PC-3 (cell line): ENCODE measurements at regions not wholly inside any gene's neighbourhood (a gene's known extent, or its start where the extent isn't known, plus 50 kb on each side); places are given as distances from the start of the nearest gene placed in this dataset.

ENCODE experiments used
- ATAC-seq: fragments of 200-7000 bp; cut with Tn5 transposase; 2 replicates; pipeline ENCODE4 v1.9.1; 2020; ENCODE audit warnings: mild to moderate bottlenecking, moderate library complexity
- BruUV-seq: library from RNA; stranded (reverse); fragments of 400-500 nt; replicated peaks from 2 replicates; lab custom pipeline; 2021; lab: Mats Ljungman, UMichigan
- CTCF ChIA-PET: fragments of 300-600 bp; sonication (Branson Sonifier 250); formaldehyde crosslinking; loops from one replicate; lab custom pipeline; 2022; ENCODE audit warnings: antibody characterized with exemption; lab: Charles Lee
- POLR2A ChIA-PET: fragments of 300-600 bp; sonication (Branson Sonifier 250); formaldehyde crosslinking; loops from one replicate; lab custom pipeline; 2022; ENCODE audit warnings: antibody characterized with exemption; ENCODE audit not compliant: unreplicated experiment; lab: Charles Lee
- DNase-seq: peaks from one replicate; pipeline ENCODE4 v3.0.0-alpha.2; 2015
- H2AFZ ChIP-seq: fragments of 300-600 bp; sonication (generic); 2 replicates; pipeline ENCODE4 v1.6.0; 2016; ENCODE audit warnings: antibody characterized with exemption, low read length
- H3F3A ChIP-seq: fragments of 300-600 bp; sonication (generic); one replicate; pipeline ENCODE4 v1.6.0; 2017; ENCODE audit warnings: antibody characterized with exemption, low read length, control low read depth, mild to moderate bottlenecking; ENCODE audit not compliant: unreplicated experiment
- H3K27ac ChIP-seq: fragments of 300-600 bp; sonication (generic); 2 replicates; pipeline ENCODE4 v1.5.1; 2016; ENCODE audit warnings: mild to moderate bottlenecking, low read length
- H3K27me3 ChIP-seq: fragments of 300-600 bp; sonication (generic); 2 replicates; pipeline ENCODE4 v1.6.1; 2016; ENCODE audit warnings: low read length, mixed read lengths
- H3K36me3 ChIP-seq: fragments of 300-600 bp; sonication (generic); 2 replicates; pipeline ENCODE4 v1.6.1; 2016; ENCODE audit warnings: low read depth, mixed run types, low read length, mixed read lengths
- H3K4me1 ChIP-seq: fragments of 300-600 bp; sonication (generic); 2 replicates; pipeline ENCODE4 v1.5.1; 2016; ENCODE audit warnings: low read length; ENCODE audit not compliant: insufficient read depth
- H3K4me2 ChIP-seq: fragments of 300-600 bp; sonication (generic); 2 replicates; pipeline ENCODE4 v1.6.0; 2016; ENCODE audit warnings: low read length
- H3K4me3 ChIP-seq: fragments of 300-600 bp; sonication (generic); 2 replicates; pipeline ENCODE4 v1.5.1; 2016; ENCODE audit warnings: mild to moderate bottlenecking, low read length, mixed read lengths
- H3K79me2 ChIP-seq: fragments of 300-600 bp; sonication (generic); 2 replicates; pipeline ENCODE4 v1.6.1; 2017; ENCODE audit warnings: low read length, mixed read lengths
- H3K9ac ChIP-seq: fragments of 300-600 bp; sonication (generic); 2 replicates; pipeline ENCODE4 v1.6.0; 2016; ENCODE audit warnings: mild to moderate bottlenecking, low read length
- H3K9me2 ChIP-seq: fragments of 300-600 bp; sonication (generic); replicated peaks from 2 replicates; pipeline ENCODE4 v1.6.1; 2016; ENCODE audit warnings: mixed run types, low read length, mixed read lengths
- H3K9me3 ChIP-seq: fragments of 300-600 bp; sonication (generic); 2 replicates; pipeline ENCODE4 v1.6.1; 2016; ENCODE audit warnings: low read length, mixed read lengths
- H4K20me1 ChIP-seq: fragments of 300-600 bp; sonication (generic); 2 replicates; pipeline ENCODE4 v1.6.1; 2016; ENCODE audit warnings: low read length, mixed read lengths
- EZH2 ChIP-seq: fragments of 300-600 bp; sonication (generic); IDR thresholded peaks from one replicate; pipeline ENCODE4 v1.6.1; 2017; ENCODE audit warnings: antibody characterized with exemption, mild to moderate bottlenecking, low read length; ENCODE audit not compliant: unreplicated experiment
- EZH2phosphoT487 ChIP-seq: fragments of 300-600 bp; sonication (generic); IDR thresholded peaks from 2 replicates; pipeline ENCODE4 v1.6.1; 2018; ENCODE audit warnings: mild to moderate bottlenecking, antibody characterized with exemption, low read length, borderline replicate concordance
- intact Hi-C: fragments of 100-400 bp; cut with micrococcal nuclease; formaldehyde crosslinking; loops from 2 replicates; pipeline ENCODE4 v1.9.0; 2023
- TF ChIP-seq, protein P1 (sequence below): fragments of 300-600 bp; sonication (generic); conservative IDR thresholded peaks from 2 replicates; pipeline ENCODE4 v1.5.1; 2017; ENCODE audit warnings: antibody characterized with exemption, low read depth, mild to moderate bottlenecking, low read length

GRCh38 chr5:171682801-171683200 is 102.8 kb upstream of the SMIM23 start:
- TF ChIP-seq, protein P1, sequence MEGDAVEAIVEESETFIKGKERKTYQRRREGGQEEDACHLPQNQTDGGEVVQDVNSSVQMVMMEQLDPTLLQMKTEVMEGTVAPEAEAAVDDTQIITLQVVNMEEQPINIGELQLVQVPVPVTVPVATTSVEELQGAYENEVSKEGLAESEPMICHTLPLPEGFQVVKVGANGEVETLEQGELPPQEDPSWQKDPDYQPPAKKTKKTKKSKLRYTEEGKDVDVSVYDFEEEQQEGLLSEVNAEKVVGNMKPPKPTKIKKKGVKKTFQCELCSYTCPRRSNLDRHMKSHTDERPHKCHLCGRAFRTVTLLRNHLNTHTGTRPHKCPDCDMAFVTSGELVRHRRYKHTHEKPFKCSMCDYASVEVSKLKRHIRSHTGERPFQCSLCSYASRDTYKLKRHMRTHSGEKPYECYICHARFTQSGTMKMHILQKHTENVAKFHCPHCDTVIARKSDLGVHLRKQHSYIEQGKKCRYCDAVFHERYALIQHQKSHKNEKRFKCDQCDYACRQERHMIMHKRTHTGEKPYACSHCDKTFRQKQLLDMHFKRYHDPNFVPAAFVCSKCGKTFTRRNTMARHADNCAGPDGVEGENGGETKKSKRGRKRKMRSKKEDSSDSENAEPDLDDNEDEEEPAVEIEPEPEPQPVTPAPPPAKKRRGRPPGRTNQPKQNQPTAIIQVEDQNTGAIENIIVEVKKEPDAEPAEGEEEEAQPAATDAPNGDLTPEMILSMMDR: no peak
- TF ChIP-seq EZH2phosphoT487 (no peak), EZH2 (no peak)
- DNase-seq (no peak), ATAC-seq (no peak)
- Histone ChIP-seq H3K9me3 (no peaks in the 10 kb centered on the region), H3K27me3 (peaks cover 57% of the 10 kb centered on the region), H4K20me1 (no peaks in the 10 kb centered on the region), H3K79me2 (no peaks in the 10 kb centered on the region), H2AFZ (no peak overlapping the region), H3K36me3 (no peaks in the 10 kb centered on the region), H3K27ac (no peak overlapping the region), H3K4me3 (no peak overlapping the region), H3K9me2 (no peaks in the 10 kb centered on the region), H3F3A (no peaks in the 10 kb centered on the region), H3K4me2 (no peak overlapping the region), H3K9ac (no peak overlapping the region), H3K4me1 (no peaks in the 10 kb centered on the region)
- ChIA-PET POLR2A (no interaction called here), CTCF (no interaction called here)
- no TSS peak for BruUV-seq
- intact Hi-C loops: no loop called here

GRCh38 chr5:171684169-171684568 is 101.4 kb upstream of the SMIM23 start:
- Histone ChIP-seq H3K9ac (no peak overlapping the region), H3F3A (no peaks in the 10 kb centered on the region), H3K4me1 (no peaks in the 10 kb centered on the region), H3K9me2 (no peaks in the 10 kb centered on the region), H3K36me3 (no peaks in the 10 kb centered on the region), H2AFZ (no peak overlapping the region; the same call in 1 of the 2 replicates), H3K79me2 (no peaks in the 10 kb centered on the region), H3K4me3 (no peak overlapping the region), H4K20me1 (no peaks in the 10 kb centered on the region), H3K4me2 (no peak overlapping the region), H3K9me3 (no peaks in the 10 kb centered on the region), H3K27me3 (peaks cover 52% of the 10 kb centered on the region), H3K27ac (no peak overlapping the region)
- intact Hi-C loops: no loop called here
- ChIA-PET CTCF (no interaction called here), POLR2A (no interaction called here)
- TF ChIP-seq EZH2phosphoT487 (no peak), EZH2 (no peak)
- TF ChIP-seq, protein P1: no peak
- DNase-seq (no peak), ATAC-seq (no peak)
- no TSS peak for BruUV-seq

- no peaks in the 10 kb centered on the region for H3K36me3 ChIP-seq
- no peak overlapping the region for H3K4me3 ChIP-seq
- H3K9me3 ChIP-seq: no peaks in the 10 kb centered on the region
- DNase-seq (no peak), ATAC-seq (no peak)
- H3F3A ChIP-seq: no peaks in the 10 kb centered on the region
- intact Hi-C loops: no loop called here
- H3K27me3 ChIP-seq: peaks cover 23% of the 10 kb centered on the region
- H4K20me1 ChIP-seq: no peaks in the 10 kb centered on the region
- no peak overlapping the region for H3K4me2 ChIP-seq
- H3K9ac ChIP-seq: no peak overlapping the region
- no peaks in the 10 kb centered on the region for H3K9me2 ChIP-seq
- no peaks in the 10 kb centered on the region for H3K79me2 ChIP-seq
- H2AFZ ChIP-seq: no peak overlapping the region
- CTCF ChIA-PET: no interaction called here
- no TSS peak for BruUV-seq
- H3K4me1 ChIP-seq: no peaks in the 10 kb centered on the region
- H3K27ac ChIP-seq: no peak overlapping the region
- no peak for TF ChIP-seq EZH2phosphoT487
- TF ChIP-seq EZH2: no peak
- TF ChIP-seq, protein P1: no peak
- POLR2A ChIA-PET: no interaction called here
Measured at GRCh38 chr5:171688696-171689495, 96.7 kb upstream of the SMIM23 start.
